OCI-M2 (cell line): ENCODE measurements at regions not wholly inside any gene's neighbourhood (a gene's known extent, or its start where the extent isn't known, plus 50 kb on each side); places are given as distances from the start of the nearest gene placed in this dataset.
"Not testable (repeated sequence)": the region's sequence is repeated elsewhere in the genome, so short reads cannot be mapped to it uniquely, and the experiment has no call there.

ENCODE experiments used
- DNase-seq: peaks from one replicate; lab custom pipeline; 2025; ENCODE audit not compliant: unreplicated experiment; lab: John Stamatoyannopoulos, UW

DNA sequence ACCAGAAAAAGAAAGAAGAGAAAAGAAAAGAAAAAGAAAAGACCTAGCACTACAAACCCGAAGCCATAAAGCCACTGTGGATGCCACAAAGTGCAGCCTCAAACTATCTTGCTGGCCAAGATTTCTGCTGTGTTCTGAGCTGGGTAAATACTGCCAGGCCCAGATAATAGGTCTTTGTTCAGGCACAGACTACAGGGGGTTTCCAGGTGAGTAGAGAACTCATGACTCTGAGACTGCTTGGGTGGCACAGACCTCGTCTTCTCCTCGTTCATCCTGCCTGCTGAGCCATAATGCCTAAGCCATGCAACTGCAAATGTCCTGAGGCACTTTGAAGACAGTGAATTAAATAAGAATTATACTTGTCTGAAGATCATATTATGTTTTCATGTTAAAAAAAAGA lies 651.8 kb downstream of the LMO4 start:
- DNase-seq: no peak

DNA sequence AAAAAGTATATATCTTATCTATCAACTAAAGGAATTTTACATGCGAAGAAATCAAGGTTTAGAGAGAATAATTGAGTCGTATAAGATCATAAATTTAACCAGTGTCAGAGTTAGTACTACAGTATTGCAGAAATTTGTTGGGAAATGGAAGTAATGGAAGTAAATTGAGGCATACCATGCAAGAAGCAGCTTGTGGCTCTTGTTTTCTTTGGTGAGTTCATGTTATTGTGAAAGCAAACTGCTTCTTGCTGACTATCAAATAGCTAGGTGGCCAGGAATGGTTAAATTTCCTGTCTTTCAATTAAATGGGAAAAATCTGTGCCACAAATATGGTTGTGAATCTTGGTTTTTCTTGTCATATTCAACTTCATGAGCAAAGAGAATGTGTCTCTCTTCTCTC lies 652.7 kb downstream of the LMO4 start:
- no peak for DNase-seq

DNA sequence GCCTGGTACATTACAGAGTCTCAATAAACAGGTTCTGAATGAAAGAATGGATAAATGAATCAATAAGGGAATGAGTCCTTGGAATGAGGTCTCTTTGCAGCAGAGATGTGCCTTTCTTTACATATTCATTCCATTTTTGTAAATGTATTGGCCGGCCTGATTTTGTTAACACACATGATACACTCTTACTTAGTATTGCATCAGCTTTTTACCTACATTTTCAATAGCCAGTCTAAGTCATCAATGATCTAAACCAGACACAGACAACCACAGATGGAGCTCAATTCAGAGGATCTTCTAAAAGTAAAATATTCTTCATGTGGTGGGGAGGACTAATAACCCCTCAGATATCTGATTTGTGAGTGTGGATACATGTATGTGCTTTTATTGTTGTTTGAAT lies 653.1 kb downstream of the LMO4 start:
- no peak for DNase-seq

DNA sequence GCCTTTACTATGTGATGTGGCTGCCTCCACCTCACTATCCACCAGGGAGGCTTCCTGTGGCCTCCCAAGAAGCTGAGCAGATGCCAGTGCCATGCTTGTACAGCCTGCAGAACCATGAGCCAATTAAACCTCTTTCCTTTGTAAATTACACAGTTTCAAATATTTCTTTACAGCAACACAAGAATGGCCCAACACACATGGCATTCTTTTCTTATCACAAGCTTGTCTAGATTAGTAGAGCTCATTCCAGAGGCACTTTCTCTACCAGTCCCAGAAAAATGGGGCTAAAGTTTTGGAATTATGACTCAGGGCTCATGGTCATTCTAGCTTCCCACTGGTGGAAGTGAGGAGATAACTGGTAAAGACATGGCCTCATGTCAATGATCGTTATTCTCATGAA lies 655.2 kb downstream of the LMO4 start:
- no peak for DNase-seq

DNA sequence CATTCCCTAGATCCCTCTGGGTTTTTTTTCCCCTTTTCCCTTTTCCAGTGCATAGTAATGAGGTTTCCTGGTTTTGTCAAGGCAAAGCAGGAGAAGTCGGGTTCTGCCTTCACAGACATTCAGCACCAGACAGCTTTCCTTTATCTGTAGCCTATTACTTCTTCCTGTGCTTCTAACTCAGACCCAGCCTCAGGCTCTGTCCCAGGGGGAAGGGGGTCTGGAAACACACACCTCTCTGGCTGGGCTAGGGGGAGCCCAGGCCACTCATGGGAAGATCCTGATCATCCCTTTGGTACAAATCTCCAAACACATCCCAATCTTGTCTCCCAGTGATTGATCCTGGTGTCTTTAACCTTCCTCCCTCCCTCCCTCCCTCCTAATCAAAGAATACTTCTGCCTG lies 656.4 kb downstream of the LMO4 start:
- no peak for DNase-seq

DNA sequence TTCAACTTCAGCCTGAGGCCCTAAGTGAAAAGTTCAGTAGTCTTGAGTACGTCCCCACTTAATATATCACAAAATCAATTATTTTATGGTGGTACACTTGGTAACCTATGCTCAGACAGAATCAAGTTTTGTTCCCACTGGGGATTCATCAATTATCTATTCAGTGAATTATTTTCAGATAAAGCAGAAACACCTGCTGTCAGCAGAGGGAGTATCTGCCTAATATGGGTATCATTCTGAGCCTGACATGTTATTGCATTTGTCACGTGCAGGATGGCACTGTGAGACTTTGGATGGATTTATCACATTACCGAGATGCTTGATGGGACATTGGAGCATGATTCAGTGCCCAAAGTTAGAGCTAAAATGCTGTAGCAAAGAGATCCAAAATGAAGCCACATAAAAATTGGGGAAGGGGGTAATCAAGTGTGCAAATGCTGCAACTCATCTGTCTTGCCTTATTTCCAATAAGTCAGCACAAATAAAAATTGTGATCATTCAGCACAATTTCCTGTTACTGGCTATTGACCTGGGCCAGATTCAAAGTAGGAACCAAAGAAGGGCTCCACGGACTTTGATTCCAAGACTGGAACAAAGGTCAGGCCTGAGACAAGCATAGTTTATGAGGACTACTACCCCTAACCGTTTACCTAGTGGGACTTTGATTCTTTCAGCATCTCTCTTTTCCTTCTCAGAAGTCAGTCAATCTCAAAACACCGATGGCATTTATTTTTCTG lies 657.6 kb downstream of the LMO4 start:
- DNase-seq: no peak

DNA sequence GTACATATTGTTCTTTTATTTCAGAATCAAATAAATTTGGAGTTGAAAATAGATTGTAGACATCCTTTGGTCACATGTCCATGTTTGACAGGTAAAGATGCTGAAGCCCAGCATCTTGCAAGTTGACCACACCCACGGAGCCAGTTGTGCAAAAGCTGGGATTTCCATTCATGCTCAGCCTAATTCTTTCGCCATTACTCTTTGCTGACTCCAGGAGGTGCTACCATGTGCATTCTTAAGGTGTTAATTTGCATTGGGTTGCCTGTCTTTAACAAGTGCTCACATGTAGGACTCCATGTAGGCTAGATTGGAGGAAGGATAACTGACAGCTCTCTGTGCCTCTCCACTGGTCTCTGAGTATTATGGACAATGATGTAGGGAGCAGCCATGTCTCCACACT lies 660.7 kb downstream of the LMO4 start:
- no peak for DNase-seq

DNA sequence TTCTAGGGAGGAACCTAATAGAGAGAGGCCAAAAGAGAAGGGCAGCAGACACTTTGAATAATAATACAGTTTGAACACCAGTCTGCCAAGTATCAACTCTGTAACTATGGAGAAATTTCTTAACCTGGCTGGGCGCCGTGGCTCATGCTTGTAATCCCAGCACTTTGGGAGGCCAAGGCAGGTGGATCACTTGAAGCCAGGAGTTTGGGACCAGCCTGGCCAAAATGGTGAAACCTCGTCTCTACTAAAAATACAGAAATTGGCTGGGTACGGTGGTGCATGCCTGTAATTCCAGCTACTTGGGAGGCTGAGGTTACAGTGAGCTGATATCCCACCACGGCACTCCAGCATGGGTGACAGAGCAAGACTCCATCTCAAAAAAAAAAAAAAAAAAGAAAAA lies 663.9 kb downstream of the LMO4 start:
- not testable (repeated sequence) for DNase-seq

DNA sequence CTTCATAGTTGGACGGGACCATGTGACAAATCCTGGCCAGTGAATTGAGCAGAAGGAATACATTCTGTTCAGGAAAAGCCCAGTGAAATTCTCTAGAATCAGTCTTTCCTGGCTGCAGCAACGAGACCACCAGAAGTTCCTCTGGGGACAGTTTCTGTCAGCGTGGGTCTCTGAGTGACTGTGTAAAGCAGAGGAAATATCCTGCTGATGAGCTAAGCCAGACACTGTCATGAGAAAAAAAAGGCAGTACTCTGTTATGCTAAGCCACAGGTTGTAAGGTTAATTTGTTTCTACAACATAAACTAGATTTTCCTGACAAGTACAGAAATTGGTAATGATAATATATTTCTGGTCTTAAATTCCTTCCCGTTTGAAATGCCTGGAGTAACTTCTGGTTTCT lies 664.4 kb downstream of the LMO4 start:
- DNase-seq: no peak

DNA sequence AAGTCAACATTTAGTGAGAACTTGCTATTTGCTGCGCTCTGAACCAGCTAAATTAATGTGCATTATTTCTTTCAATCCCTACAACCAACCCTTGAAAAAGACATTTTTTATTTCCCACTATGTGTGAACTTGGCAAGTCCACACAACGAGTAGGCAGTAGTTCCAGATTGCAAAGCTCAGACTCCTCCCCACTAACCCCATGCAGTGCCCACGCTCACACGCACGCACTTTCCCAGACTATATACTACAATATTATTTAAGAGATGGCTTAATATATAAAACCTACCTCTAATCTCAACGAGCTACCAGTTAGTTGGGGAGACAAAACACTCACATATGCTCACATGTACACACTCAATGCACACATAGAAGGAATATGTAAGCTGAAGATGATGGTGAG lies 671.2 kb downstream of the LMO4 start:
- DNase-seq: no peak

DNA sequence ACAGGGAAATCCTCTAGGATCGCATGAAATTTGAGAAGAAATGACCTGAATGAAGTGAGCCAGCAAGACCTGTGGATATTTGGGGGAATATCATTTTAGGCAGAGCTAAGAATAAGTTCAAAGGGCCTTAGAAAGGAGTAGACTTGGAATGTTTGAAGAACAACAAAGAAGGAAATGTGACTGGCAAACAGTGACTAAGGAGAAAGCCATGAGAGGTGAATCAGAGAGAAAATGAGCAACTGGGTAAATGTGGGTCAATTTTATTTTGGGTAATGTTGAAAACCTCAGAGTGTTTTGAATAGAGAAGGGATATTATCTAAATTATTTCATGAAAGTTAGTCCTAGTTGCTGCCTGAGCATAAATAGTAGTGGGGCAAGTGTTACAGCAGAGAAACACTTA lies 672.8 kb downstream of the LMO4 start:
- no peak for DNase-seq

DNA sequence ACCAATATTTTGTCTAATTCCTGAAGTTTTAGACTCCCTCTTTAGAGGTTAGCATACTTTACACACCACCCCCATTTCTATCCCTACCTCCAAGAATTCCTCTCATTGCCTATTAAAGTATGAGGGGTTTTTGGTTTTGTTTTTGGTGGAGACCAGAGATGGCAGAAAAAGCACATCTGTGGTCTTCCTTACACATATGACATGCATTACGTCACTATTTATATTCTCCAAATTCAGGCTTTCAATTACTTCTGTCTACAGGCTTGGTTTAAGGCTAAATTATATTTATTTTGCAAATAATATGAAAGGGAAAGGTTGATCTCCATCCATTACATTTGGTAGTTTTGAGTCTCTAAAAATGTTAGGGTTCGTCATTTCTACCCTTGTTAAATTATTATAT lies 674.6 kb downstream of the LMO4 start:
- DNase-seq: no peak

DNA sequence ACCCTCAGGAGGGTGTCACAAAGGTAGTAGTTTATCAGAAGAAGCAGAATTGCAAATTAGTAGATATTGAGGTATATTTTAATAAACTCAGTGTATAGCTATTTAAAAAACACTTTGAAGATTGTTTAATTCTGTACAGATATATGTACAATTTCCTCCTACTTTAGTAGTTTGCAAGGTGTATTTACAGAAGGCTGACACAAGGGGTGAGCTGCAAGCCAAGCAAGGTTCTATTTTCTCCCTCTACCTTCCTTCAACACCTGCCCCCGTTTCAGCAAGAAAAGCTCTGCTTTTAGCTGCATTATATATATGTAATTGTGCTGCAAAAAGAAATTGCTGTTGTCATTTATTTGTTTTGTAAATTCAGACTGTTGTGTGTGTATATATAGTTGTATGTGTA lies 674.2 kb upstream of the PKN2 start:
- DNase-seq: no peak

DNA sequence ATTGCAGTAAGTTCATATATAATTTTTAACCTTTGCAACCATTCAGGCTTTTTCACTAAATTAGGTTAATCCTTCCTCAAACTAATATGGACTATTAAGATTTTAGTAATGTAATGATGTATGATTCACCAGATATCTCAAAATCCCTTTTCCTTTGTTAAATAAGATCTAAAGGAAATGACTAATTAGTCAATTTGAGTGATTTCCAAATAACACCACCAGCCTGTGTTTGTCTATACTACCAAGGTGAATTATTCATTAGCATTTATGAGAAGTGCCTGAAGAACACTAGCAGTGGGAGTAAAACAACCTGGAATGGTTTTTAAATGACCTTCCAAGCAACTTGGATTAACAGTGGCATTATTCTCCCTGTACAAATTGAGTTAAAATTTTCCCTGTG lies 670.6 kb upstream of the PKN2 start:
- DNase-seq: no peak

DNA sequence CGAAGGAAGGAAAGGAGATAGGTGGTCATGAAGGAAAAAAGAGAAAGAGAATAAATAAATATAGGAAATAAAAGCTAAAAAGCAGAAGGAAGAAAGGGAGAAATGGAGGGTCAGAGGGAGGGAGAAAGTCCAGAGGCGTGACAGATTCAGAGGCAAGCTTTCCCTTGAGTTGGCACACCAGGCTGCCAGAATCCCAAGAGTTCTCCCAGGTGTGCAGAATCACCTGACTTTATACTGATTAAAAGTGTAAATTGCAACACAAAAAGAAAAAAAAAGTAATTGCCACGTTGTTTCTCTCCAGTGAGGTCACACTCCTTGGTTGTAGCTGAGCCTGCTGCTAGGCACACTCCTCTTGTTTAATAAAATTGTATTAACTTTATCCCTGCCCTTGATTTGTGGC lies 669.9 kb upstream of the PKN2 start:
- DNase-seq: no peak

DNA sequence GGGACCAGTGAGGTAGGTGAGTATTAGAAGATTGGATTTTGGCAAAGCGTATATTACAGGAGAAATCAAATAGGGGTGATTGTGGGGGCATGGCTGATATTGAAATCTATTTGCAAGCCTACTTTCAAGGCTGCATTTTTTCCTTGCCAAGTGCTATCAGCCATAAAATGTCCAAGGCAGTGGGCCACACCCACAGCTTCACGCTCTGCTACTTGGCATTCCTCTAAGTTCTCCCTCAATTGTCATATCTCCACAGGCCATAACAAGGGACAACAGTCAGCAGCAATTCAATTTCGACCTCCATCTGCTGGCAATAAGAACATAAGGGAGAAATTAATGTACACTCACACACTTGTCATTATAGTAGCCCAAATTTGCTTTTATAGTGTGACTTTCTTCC lies 667.1 kb upstream of the PKN2 start:
- no peak for DNase-seq

DNA sequence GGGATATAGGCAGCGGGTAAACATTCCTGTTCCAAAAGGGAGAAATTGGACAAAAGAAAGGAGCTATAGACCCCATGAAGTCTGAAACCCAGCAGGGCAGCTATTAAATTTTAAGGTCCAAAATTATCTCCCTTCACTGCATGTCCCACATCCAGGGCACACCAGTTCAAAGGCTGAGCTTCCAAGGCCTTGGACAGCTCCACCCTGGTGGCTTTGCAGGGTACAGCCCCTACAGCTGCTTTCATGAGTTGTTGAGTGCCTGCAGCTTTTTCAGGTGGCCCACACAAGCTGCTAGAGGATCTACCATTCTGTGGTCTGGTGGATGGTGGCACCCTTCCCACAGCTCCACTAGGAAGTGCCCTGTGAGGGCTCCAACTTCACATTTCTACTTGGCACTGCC lies 662.5 kb upstream of the PKN2 start:
- DNase-seq: no peak

DNA sequence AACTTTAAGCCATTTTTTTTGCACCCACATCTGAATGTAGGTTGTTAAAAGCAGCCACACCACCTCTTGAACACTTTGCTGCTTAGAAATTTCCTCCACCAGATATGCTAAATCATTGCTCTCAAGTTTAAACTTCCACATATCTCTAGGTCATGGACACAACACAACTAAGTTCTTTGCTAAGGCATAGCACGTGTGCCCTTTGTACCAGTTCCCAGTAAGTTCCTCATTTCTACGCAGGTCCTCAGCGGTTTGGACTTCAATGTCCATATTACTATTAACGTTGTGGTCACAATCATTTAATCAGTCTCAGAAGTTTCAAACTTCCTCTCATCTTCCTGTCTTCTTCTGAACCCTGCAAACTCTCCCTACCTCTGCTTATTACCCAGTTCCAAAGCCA lies 661.6 kb upstream of the PKN2 start:
- DNase-seq: no peak

DNA sequence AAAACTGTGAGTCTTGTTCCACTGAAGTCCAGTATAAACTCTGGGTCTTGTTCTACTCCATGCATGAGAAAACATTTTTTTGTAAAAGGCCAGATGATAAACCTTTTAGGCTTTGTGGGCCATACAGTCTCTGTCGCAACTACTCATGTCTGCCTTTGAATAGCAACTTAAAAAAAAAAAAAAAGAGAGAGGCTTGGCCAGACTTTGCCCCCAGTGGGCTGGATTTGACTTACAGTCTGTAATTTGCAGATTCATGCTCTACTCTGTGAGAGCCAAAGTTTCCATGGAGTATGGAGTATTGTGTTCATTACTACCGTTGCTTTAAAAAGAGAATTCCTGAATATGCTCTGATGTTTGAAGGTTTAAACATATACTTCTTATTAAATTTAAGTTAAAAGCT lies 654.9 kb upstream of the PKN2 start:
- no peak for DNase-seq

DNA sequence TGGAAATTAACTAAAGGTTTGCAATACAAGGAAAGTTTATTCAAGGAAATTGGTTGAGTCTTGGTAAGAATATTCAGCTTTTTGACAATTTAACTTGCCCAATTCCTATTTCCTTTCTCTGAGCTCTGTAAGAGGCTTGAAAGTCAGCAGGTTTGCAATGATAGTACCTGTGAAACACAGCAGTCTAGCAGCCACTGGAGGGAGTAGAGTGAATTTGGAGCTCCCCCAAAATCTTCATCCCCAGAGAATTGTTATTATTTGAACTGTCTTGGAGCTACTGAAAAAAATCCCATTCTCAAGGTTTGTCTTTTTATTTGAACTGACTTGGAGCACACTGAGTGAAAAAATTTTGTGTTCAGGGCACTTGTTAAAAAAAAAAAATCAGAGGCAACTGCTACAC lies 654.2 kb upstream of the PKN2 start:
- DNase-seq: no peak

DNA sequence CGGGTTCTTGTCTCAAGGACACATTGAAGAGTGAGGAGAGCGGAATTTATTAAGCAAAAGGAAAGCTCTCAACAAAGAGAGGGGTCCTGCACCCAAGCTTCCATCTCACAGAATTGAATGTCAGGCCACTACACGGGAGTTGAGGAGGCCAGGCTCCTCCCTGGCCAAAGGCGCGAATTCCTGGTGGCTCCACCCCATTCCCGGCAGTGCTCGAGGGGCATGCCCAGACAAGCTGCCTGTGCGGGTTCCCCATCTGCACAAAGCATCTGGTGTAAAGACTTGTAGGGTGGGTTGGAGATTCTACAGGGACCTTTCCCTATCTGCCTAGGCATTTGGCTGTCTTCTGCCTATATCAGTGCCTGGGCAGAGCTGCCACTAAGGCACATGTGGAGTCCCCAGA lies 648.5 kb upstream of the PKN2 start:
- no peak for DNase-seq

DNA sequence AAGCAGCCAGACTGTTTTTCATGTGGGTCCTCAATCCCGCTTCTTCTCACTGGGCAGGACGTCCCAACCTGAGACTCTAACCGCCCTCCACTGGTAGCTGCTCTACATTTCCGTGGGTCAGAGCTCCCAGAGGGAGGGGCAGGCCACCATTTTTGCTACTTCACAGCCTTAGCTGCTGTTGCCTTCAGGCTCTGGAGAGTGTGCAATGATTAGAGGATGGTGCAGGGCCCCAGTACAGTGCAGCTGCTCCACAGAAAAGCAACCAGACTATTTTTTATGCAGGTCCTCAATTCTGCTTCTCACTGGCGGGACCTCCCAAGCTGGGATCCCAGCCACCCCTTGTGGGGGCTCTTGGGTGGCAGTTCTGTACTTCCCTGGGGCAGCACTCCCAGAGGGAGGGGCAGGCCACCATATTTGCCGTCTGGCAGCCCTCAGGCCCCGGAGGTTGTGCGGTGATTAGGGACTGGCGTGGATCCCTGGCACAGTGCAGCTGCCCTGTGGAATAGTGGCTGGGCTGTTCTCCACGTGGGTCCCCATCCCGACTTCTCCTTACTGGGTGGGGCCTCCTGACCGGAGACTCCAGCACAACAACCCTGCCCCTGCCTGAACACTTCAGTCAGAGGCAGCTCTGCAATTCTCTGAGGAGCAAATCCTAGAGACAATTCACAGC lies 647.6 kb upstream of the PKN2 start:
- DNase-seq: no peak

DNA sequence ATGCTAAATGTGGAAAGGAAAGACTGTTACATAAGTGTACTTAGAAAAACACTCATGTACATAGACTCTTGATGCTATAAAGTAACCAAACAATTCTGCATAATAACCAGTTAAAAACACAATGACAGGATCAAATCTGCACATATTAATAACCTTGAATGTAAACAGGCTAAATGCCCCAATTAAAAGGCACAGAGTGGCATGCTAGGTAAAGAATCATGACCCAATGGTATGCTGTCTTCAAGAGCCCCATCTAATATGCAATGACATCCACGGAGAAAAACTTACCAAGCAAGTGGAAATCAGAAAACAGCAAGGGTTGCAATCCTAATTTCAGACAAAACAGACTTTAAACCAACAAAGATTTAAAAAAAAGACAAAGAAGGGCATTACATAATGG lies 644.8 kb upstream of the PKN2 start:
- DNase-seq: no peak
